Prostate gland (tissue), 2 donors: ENCODE measurements at regions not wholly inside any gene's neighbourhood (a gene's known extent, or its start where the extent isn't known, plus 50 kb on each side); places are given as distances from the start of the nearest gene placed in this dataset.

Experiments used
- POLR2A ChIP-seq: fragments of 450-650 bp; IDR thresholded peaks from one replicate; pipeline ENCODE4 v1.6.1; 2016; ENCODE audit warnings: antibody characterized with exemption, mild to moderate bottlenecking
- TF ChIP-seq, protein P1 (sequence below), 4 experiments: fragments of 200-600 bp in 2 of 4; fragments of 450-650 bp in 2 of 4; sonication (generic) in 2 of 4; IDR thresholded peaks; 1 replicate in 3 of 4; 2 replicates in 1 of 4; pipeline ENCODE4 v1.5.1; 2016 to 2019; ENCODE audit warnings: antibody characterized with exemption in 4 of 4, mild to moderate bottlenecking in 2 of 4, moderate library complexity in 2 of 4

DNA sequence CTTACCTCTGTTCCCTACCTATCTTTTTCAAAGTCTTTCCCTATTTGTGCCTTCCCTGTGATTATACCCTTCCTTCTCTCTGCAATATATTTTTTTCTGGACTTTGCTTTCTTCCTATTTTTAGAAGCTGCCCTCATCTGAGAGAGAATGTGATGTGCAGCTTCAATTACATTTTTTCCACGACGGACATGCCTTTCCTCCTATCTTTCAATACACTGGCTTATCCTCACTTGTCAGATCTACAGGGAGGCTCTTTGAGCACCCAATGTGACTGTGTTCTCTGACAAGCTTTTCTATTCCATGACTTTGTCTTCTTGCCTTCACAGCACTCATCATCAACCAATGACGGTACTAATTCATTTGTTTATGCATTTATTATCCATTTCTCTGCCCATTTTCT is 227.9 kb upstream of the CLINT1 start:
- TF ChIP-seq, protein P1, sequence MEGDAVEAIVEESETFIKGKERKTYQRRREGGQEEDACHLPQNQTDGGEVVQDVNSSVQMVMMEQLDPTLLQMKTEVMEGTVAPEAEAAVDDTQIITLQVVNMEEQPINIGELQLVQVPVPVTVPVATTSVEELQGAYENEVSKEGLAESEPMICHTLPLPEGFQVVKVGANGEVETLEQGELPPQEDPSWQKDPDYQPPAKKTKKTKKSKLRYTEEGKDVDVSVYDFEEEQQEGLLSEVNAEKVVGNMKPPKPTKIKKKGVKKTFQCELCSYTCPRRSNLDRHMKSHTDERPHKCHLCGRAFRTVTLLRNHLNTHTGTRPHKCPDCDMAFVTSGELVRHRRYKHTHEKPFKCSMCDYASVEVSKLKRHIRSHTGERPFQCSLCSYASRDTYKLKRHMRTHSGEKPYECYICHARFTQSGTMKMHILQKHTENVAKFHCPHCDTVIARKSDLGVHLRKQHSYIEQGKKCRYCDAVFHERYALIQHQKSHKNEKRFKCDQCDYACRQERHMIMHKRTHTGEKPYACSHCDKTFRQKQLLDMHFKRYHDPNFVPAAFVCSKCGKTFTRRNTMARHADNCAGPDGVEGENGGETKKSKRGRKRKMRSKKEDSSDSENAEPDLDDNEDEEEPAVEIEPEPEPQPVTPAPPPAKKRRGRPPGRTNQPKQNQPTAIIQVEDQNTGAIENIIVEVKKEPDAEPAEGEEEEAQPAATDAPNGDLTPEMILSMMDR (IDR thresholded peaks at IDR 0.05), result no peak
- TF ChIP-seq POLR2A, result no peak
